ENCODE measurements at regions not wholly inside any gene's neighbourhood (a gene's known extent, or its start where the extent isn't known, plus 50 kb on each side); places are given as distances from the start of the nearest gene placed in this dataset.

DNA sequence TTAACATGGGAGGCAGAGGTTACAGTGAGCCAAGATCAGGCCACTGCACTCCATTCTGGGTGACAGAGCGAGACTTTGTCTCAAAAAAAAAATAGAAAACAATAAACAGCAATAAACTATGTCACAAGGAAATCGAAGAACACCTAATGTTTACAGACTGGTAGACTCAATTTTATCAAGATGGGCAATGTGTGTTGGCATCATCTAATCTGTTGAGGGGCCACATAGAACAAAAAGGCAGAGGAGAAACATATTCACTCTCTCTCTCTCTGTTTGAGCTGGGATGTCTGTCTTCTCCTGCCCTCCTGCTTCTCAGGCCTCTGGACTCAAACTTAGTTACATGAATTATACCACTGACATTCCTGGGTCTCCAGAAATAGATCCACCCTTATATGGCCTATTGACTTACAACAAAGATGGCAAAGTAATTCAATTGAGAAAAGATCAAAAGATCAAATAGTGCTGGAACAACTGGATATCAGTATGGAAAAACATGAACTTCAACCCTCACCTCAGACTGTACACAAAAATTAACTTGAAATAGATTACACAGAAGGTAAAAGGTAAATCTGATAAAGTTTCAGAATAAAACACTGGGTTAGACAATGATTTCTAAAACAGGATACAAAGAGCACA is 703.8 kb upstream of the CRIM1 start:
- TF ChIP-seq, protein P1, sequence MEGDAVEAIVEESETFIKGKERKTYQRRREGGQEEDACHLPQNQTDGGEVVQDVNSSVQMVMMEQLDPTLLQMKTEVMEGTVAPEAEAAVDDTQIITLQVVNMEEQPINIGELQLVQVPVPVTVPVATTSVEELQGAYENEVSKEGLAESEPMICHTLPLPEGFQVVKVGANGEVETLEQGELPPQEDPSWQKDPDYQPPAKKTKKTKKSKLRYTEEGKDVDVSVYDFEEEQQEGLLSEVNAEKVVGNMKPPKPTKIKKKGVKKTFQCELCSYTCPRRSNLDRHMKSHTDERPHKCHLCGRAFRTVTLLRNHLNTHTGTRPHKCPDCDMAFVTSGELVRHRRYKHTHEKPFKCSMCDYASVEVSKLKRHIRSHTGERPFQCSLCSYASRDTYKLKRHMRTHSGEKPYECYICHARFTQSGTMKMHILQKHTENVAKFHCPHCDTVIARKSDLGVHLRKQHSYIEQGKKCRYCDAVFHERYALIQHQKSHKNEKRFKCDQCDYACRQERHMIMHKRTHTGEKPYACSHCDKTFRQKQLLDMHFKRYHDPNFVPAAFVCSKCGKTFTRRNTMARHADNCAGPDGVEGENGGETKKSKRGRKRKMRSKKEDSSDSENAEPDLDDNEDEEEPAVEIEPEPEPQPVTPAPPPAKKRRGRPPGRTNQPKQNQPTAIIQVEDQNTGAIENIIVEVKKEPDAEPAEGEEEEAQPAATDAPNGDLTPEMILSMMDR (conservative IDR thresholded peaks at IDR 0.05; ENCODE audit: low read length) = no peak
- no peak for TF ChIP-seq EZH2phosphoT487 (IDR thresholded peaks at IDR 0.05; ENCODE audit: borderline replicate concordance)
